ENCODE measurements at regions not wholly inside any gene's neighbourhood (a gene's known extent, or its start where the extent isn't known, plus 50 kb on each side); places are given as distances from the start of the nearest gene placed in this dataset.
"Not testable (repeated sequence)": the region's sequence is repeated elsewhere in the genome, so short reads cannot be mapped to it uniquely, and the experiment has no call there.

DNA sequence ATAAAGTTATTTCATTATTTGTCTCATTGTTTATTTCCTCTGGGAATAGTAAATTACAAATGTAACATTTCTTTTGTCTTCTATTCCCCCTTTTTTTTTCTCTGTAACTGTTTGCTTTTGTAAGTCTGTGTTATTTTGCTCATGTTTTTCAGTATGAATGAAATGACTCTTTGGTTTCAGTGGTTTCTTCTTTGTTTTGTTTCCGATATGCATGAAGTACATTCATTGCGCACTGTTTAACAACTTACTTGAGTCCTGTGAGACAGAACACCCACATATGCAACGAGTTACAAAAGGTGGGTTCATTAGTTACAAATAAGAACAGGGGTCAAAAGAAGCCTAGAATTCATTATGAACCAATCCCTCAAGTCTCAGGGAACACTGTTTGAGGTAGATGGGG, 175.0 kb upstream of the UGT8 start:
- no peaks in the 10 kb centered on the region for H3K36me3 ChIP-seq
- intact Hi-C loops (cut with DNase I) = no loop called here
- no peak overlapping the region for H3K4me3 ChIP-seq
- TF ChIP-seq POLR2A (IDR thresholded peaks at IDR 0.05) (no peak), EP300 (IDR thresholded peaks at IDR 0.05) (no peak)
- TF ChIP-seq, protein P1, sequence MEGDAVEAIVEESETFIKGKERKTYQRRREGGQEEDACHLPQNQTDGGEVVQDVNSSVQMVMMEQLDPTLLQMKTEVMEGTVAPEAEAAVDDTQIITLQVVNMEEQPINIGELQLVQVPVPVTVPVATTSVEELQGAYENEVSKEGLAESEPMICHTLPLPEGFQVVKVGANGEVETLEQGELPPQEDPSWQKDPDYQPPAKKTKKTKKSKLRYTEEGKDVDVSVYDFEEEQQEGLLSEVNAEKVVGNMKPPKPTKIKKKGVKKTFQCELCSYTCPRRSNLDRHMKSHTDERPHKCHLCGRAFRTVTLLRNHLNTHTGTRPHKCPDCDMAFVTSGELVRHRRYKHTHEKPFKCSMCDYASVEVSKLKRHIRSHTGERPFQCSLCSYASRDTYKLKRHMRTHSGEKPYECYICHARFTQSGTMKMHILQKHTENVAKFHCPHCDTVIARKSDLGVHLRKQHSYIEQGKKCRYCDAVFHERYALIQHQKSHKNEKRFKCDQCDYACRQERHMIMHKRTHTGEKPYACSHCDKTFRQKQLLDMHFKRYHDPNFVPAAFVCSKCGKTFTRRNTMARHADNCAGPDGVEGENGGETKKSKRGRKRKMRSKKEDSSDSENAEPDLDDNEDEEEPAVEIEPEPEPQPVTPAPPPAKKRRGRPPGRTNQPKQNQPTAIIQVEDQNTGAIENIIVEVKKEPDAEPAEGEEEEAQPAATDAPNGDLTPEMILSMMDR (IDR thresholded peaks at IDR 0.05) = no peak
- H3K9me3 ChIP-seq = no peaks in the 10 kb centered on the region
- no peaks in the 10 kb centered on the region for H3K27me3 ChIP-seq
- no peak for DNase-seq
- H3K4me1 ChIP-seq (ENCODE audit: insufficient read depth) = no peaks in the 10 kb centered on the region
- 83 to 88% (median 85%) methylated on average over 3 of the region's 3 CpGs for WGBS, 3 donors
- H3K27ac ChIP-seq = no peak overlapping the region

DNA sequence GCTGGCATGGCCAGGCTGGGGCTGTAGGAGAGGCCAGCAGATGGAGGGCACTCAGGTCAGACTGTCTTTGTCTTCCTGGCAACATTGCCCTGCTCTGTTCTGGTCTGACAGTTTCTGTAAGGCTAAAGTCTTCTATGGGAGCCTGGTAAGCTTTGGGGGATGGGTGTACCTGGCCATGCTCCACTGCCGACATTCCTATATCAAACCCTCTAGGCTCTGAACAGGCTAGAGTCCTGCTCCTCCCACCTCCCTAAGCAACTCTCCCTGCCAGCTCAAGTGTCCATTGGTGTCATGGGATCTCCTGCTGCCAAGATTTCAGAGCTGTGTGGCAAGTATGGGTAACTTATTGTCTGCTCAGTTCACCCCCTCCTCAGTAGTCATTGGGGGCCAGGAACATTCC, 163.5 kb upstream of the UGT8 start:
- H3K36me3 ChIP-seq = no peaks in the 10 kb centered on the region
- no peak for DNase-seq
- 75 to 94% (median 80%) methylated on average over 1 of the region's 1 CpG for WGBS, 3 donors

DNA sequence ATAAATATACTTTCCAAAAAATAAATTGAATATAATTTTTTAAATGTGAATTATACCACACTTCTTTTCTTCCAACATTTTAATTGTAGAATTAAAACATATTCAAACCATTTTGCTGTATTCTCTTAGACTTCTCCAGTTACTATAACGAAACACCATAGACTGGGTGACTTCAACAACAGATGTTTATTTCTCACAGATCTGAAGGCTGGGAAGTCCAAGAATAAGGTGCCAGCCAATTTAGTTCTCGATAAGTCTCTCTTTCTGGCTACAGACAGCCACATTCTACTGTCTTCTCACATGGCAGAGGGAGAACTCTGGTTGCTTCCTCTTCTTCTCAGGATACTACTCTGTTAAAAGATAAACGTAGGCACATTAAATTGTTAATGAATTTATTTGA, 155.8 kb upstream of the UGT8 start:
- intact Hi-C loops (cut with DNase I) = no loop called here
- TF ChIP-seq, protein P1 (IDR thresholded peaks at IDR 0.05) = no peak
- TF ChIP-seq POLR2A (IDR thresholded peaks at IDR 0.05) (no peak), EP300 (IDR thresholded peaks at IDR 0.05) (no peak)

More for the DNA sequence above, 163.5 kb upstream of the UGT8 start:
- no peaks in the 10 kb centered on the region for H3K27me3 ChIP-seq
- no peak overlapping the region for H3K27ac ChIP-seq
- intact Hi-C loops (cut with DNase I) = no loop called here
- H3K4me3 ChIP-seq = no peak overlapping the region
- TF ChIP-seq, protein P1 (IDR thresholded peaks at IDR 0.05) = no peak
- TF ChIP-seq POLR2A (IDR thresholded peaks at IDR 0.05) = no peak
- no peak for TF ChIP-seq EP300 (IDR thresholded peaks at IDR 0.05)
- no peaks in the 10 kb centered on the region for H3K4me1 ChIP-seq (ENCODE audit: insufficient read depth)
- no peaks in the 10 kb centered on the region for H3K9me3 ChIP-seq

DNA sequence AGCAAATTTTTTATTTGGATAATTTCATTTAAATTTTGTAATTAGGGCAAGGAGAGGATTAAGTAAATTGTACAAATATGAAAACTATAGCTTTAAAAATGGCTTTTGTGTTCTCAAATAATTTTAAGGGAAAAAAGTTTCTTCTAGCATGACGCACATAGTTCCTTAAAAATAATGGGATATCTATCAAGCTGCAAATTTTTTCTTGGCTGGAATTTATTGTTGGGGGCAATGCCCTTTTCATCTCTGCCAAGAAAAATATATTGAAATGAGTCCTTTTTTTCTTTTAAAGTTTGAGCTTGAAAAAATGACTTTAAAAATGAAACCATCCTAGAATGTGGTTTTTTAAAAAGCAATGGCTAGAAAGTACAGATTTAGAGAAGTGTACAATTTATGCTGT, 154.4 kb upstream of the UGT8 start:
- Histone ChIP-seq H3K4me3 (no peak overlapping the region), H3K27me3 (no peaks in the 10 kb centered on the region), H3K9me3 (no peaks in the 10 kb centered on the region), H3K27ac (no peak overlapping the region), H3K36me3 (no peaks in the 10 kb centered on the region), H3K4me1 (ENCODE audit: insufficient read depth) (no peaks in the 10 kb centered on the region)
- intact Hi-C loops (cut with DNase I) = no loop called here
- WGBS, 3 donors = 7 to 16% (median 9%) methylated on average over 1 of the region's 1 CpG
- no peak for DNase-seq
- no peak for TF ChIP-seq POLR2A (IDR thresholded peaks at IDR 0.05)
- TF ChIP-seq, protein P1 (IDR thresholded peaks at IDR 0.05) = no peak
- no peak for TF ChIP-seq EP300 (IDR thresholded peaks at IDR 0.05)

More for the DNA sequence above, 155.8 kb upstream of the UGT8 start:
- H3K27me3 ChIP-seq = no peaks in the 10 kb centered on the region
- H3K4me3 ChIP-seq = no peak overlapping the region
- DNase-seq = no peak
- no peak overlapping the region for H3K27ac ChIP-seq
- H3K4me1 ChIP-seq (ENCODE audit: insufficient read depth) = no peaks in the 10 kb centered on the region
- H3K9me3 ChIP-seq = no peaks in the 10 kb centered on the region
- H3K36me3 ChIP-seq = no peaks in the 10 kb centered on the region
- WGBS, 3 donors = 82 to 92% (median 83%) methylated on average over 3 of the region's 3 CpGs

DNA sequence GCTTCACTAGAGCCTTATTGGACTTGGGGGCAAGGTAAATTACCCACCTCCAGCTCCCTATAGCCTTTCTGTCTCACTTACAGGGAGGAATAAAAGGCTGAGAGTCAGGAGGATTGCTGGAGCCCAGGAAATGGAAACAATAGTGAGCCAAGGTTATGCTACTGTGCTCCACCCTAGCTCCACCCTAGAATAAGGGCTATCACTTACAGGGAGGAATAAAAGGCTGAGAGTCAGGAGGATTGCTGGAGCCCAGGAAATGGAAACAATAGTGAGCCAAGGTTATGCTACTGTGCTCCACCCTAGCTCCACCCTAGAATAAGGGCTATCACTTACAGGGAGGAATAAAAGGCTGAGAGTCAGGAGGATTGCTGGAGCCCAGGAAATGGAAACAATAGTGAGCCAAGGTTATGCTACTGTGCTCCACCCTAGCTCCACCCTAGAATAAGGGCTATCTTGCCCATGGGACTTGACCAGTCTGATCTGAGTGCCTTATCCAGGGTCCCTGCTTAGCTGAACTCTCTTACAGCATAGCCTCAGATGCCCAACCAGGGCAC, 150.6 kb upstream of the UGT8 start:
- H3K4me1 ChIP-seq (ENCODE audit: insufficient read depth); DNase-seq; H3K36me3 ChIP-seq; H3K9me3 ChIP-seq; H3K27me3 ChIP-seq; H3K27ac ChIP-seq; H3K4me3 ChIP-seq: not testable (repeated sequence)
- intact Hi-C loops (cut with DNase I) = loop anchor here in 1 of 4 donors (5.0 kb wide), 1 partner anchor 1634 kb away; no protein-coding TSS in a partner anchor

All from ovary (tissue), 7 donors.